ENCODE measurements at regions not wholly inside any gene's neighbourhood (a gene's known extent, or its start where the extent isn't known, plus 50 kb on each side); places are given as distances from the start of the nearest gene placed in this dataset.

GRCh38 chr9:73011181-73011750 is 58.4 kb upstream of the ALDH1A1 start:
- no peak overlapping the region for H3K27ac ChIP-seq (ENCODE audit: control insufficient read depth, insufficient read depth, low read length)

GRCh38 chr9:73009649-73010288 is 56.9 kb upstream of the ALDH1A1 start:
- TF ChIP-seq CTCF (optimal IDR thresholded peaks at IDR 0.05 in 1 of 3, IDR thresholded peaks at IDR 0.05 in 1 of 3, conservative IDR thresholded peaks at IDR 0.05 in 1 of 3; ENCODE audit: extremely low read depth in 1 of 3, insufficient read depth in 2 of 3, low read length in 3 of 3) (no peak), EZH2 (IDR thresholded peaks at IDR 0.05; ENCODE audit: low read length) (no peak)
- peaks cover 3% of the 10 kb centered on the region for H3K27me3 ChIP-seq (ENCODE audit: control insufficient read depth, extremely low read depth, insufficient read depth, low read length)
- H3K36me3 ChIP-seq (ENCODE audit: control insufficient read depth in 2 of 2, extremely low read depth in 1 of 2, insufficient read depth in 2 of 2, low read length in 2 of 2): no peaks in the 10 kb centered on the region
- no peak overlapping the region for H3K9ac ChIP-seq (ENCODE audit: control insufficient read depth, extremely low read depth, insufficient read depth, low read length)
- H3K4me1 ChIP-seq (ENCODE audit: control insufficient read depth, extremely low read depth, insufficient read depth, low read length): no peaks in the 10 kb centered on the region
- H3K79me2 ChIP-seq (ENCODE audit: control insufficient read depth, insufficient read depth, low read length): no peaks in the 10 kb centered on the region
- no peak overlapping the region for H3K4me2 ChIP-seq (ENCODE audit: control insufficient read depth, extremely low read depth, insufficient read depth, low read depth, low read length)
- dilution Hi-C loops (cut with MboI; ENCODE audit: extremely low pct_ligation_motif_present, low sequenced_read_pairs): no loop called here
- H3K9me1 ChIP-seq (ENCODE audit: control insufficient read depth, extremely low read depth, insufficient read depth, low read length): no peaks in the 10 kb centered on the region
- FAIRE-seq (no peak), DNase-seq (ENCODE audit: low read depth, low spot score) (no peak)
- no peak overlapping the region for H2AFZ ChIP-seq (ENCODE audit: control insufficient read depth, low read length)
- H3K9me3 ChIP-seq (ENCODE audit: control insufficient read depth, low read depth, low read length): no peaks in the 10 kb centered on the region
- no peaks in the 10 kb centered on the region for H4K20me1 ChIP-seq (ENCODE audit: control insufficient read depth, extremely low read depth, insufficient read depth, low read length)
- H3K4me3 ChIP-seq (ENCODE audit: control insufficient read depth in 2 of 3, extremely low read depth in 1 of 3, insufficient read depth in 2 of 3, low read depth in 1 of 3, low read length in 3 of 3): no peak overlapping the region
- no peak overlapping the region for H3K27ac ChIP-seq (ENCODE audit: control insufficient read depth, insufficient read depth, low read length)

More at GRCh38 chr9:73011181-73011750, 58.4 kb upstream of the ALDH1A1 start:
- FAIRE-seq (no peak), DNase-seq (ENCODE audit: low read depth, low spot score) (no peak)
- H3K9ac ChIP-seq (ENCODE audit: control insufficient read depth, extremely low read depth, insufficient read depth, low read length): no peak overlapping the region
- no peak for TF ChIP-seq CTCF (optimal IDR thresholded peaks at IDR 0.05 in 1 of 3, IDR thresholded peaks at IDR 0.05 in 1 of 3, conservative IDR thresholded peaks at IDR 0.05 in 1 of 3; ENCODE audit: extremely low read depth in 1 of 3, insufficient read depth in 2 of 3, low read length in 3 of 3)
- TF ChIP-seq EZH2 (IDR thresholded peaks at IDR 0.05; ENCODE audit: low read length): no peak
- no peaks in the 10 kb centered on the region for H3K4me1 ChIP-seq (ENCODE audit: control insufficient read depth, extremely low read depth, insufficient read depth, low read length)
- no peaks in the 10 kb centered on the region for H3K9me3 ChIP-seq (ENCODE audit: control insufficient read depth, low read depth, low read length)
- no peaks in the 10 kb centered on the region for H3K36me3 ChIP-seq (ENCODE audit: control insufficient read depth in 2 of 2, extremely low read depth in 1 of 2, insufficient read depth in 2 of 2, low read length in 2 of 2)
- no peak overlapping the region for H3K4me3 ChIP-seq (ENCODE audit: control insufficient read depth in 2 of 3, extremely low read depth in 1 of 3, insufficient read depth in 2 of 3, low read depth in 1 of 3, low read length in 3 of 3)
- dilution Hi-C loops (cut with MboI; ENCODE audit: extremely low pct_ligation_motif_present, low sequenced_read_pairs): no loop called here
- peaks cover 3% of the 10 kb centered on the region for H3K27me3 ChIP-seq (ENCODE audit: control insufficient read depth, extremely low read depth, insufficient read depth, low read length)
- no peak overlapping the region for H2AFZ ChIP-seq (ENCODE audit: control insufficient read depth, low read length)
- no peaks in the 10 kb centered on the region for H3K79me2 ChIP-seq (ENCODE audit: control insufficient read depth, insufficient read depth, low read length)
- H3K4me2 ChIP-seq (ENCODE audit: control insufficient read depth, extremely low read depth, insufficient read depth, low read depth, low read length): no peak overlapping the region
- no peaks in the 10 kb centered on the region for H3K9me1 ChIP-seq (ENCODE audit: control insufficient read depth, extremely low read depth, insufficient read depth, low read length)
- no peaks in the 10 kb centered on the region for H4K20me1 ChIP-seq (ENCODE audit: control insufficient read depth, extremely low read depth, insufficient read depth, low read length)
